ENCODE measurements at regions not wholly inside any gene's neighbourhood (a gene's known extent, or its start where the extent isn't known, plus 50 kb on each side); places are given as distances from the start of the nearest gene placed in this dataset.
"Not testable (repeated sequence)": the region's sequence is repeated elsewhere in the genome, so short reads cannot be mapped to it uniquely, and the experiment has no call there.

- DNase-seq (no peak), ATAC-seq (no peak)
- Mint-ChIP-seq H3K27me3 (ENCODE audit: low read depth) (peaks cover 2% of the 10 kb centered on the region), H3K36me3 (ENCODE audit: insufficient read depth) (no peaks in the 10 kb centered on the region), H3K4me3 (no peak overlapping the region), H3K4me1 (ENCODE audit: low read depth) (no peaks in the 10 kb centered on the region), H3K9me3 (no peaks in the 10 kb centered on the region)
These were observed 303.7 kb upstream of the IGF1R start for GRCh38 chr15:98344591-98344990.

- Mint-ChIP-seq H3K36me3 (ENCODE audit: insufficient read depth) (no peaks in the 10 kb centered on the region), H3K27me3 (ENCODE audit: low read depth) (peaks cover 6% of the 10 kb centered on the region), H3K9me3 (no peaks in the 10 kb centered on the region), H3K4me1 (ENCODE audit: low read depth) (no peaks in the 10 kb centered on the region), H3K4me3 (no peak overlapping the region)
- ATAC-seq = no peak
- no peak for DNase-seq
These were observed 301.3 kb upstream of the IGF1R start for GRCh38 chr15:98347001-98347400.

- H3K27me3 Mint-ChIP-seq (ENCODE audit: low read depth) = peaks cover 6% of the 10 kb centered on the region
- no peaks in the 10 kb centered on the region for H3K4me1 Mint-ChIP-seq (ENCODE audit: low read depth)
- DNase-seq = no peak
- no peak overlapping the region for H3K4me3 Mint-ChIP-seq
- no peak for ATAC-seq
- H3K36me3 Mint-ChIP-seq (ENCODE audit: insufficient read depth) = no peaks in the 10 kb centered on the region
- no peaks in the 10 kb centered on the region for H3K9me3 Mint-ChIP-seq
These were observed 300.5 kb upstream of the IGF1R start for GRCh38 chr15:98347866-98348265.

- DNase-seq = no peak
- no peak overlapping the region for H3K4me3 Mint-ChIP-seq
- H3K36me3 Mint-ChIP-seq (ENCODE audit: insufficient read depth) = no peaks in the 10 kb centered on the region
- no peaks in the 10 kb centered on the region for H3K4me1 Mint-ChIP-seq (ENCODE audit: low read depth)
- H3K9me3 Mint-ChIP-seq = no peaks in the 10 kb centered on the region
- no peak for ATAC-seq
- peaks cover 6% of the 10 kb centered on the region for H3K27me3 Mint-ChIP-seq (ENCODE audit: low read depth)
These were observed 298.1 kb upstream of the IGF1R start for GRCh38 chr15:98350276-98350675.

- not testable (repeated sequence) for ATAC-seq; DNase-seq; H3K27me3 Mint-ChIP-seq (ENCODE audit: low read depth); H3K36me3 Mint-ChIP-seq (ENCODE audit: insufficient read depth); H3K4me3 Mint-ChIP-seq; H3K4me1 Mint-ChIP-seq (ENCODE audit: low read depth); H3K9me3 Mint-ChIP-seq
These were observed 290.1 kb upstream of the IGF1R start for GRCh38 chr15:98358274-98358673.

- ATAC-seq = no peak
- Mint-ChIP-seq H3K9me3 (peaks cover 9% of the 10 kb centered on the region), H3K4me3 (no peak overlapping the region), H3K4me1 (ENCODE audit: low read depth) (no peaks in the 10 kb centered on the region), H3K27me3 (ENCODE audit: low read depth) (peaks cover 5% of the 10 kb centered on the region), H3K36me3 (ENCODE audit: insufficient read depth) (no peaks in the 10 kb centered on the region)
- no peak for DNase-seq
These were observed 289.4 kb upstream of the IGF1R start for GRCh38 chr15:98358971-98359370.

- Mint-ChIP-seq H3K9me3 (no peaks in the 10 kb centered on the region), H3K36me3 (ENCODE audit: insufficient read depth) (no peaks in the 10 kb centered on the region), H3K4me1 (ENCODE audit: low read depth) (no peaks in the 10 kb centered on the region), H3K4me3 (no peak overlapping the region), H3K27me3 (ENCODE audit: low read depth) (peaks cover 1% of the 10 kb centered on the region)
- DNase-seq = no peak
- no peak for ATAC-seq
These were observed 284.9 kb upstream of the IGF1R start for GRCh38 chr15:98363416-98363815.

- H3K4me1 Mint-ChIP-seq (ENCODE audit: low read depth) = no peaks in the 10 kb centered on the region
- ATAC-seq = no peak
- DNase-seq = no peak
- H3K27me3 Mint-ChIP-seq (ENCODE audit: low read depth) = peaks cover 1% of the 10 kb centered on the region
- H3K36me3 Mint-ChIP-seq (ENCODE audit: insufficient read depth) = no peaks in the 10 kb centered on the region
- H3K4me3 Mint-ChIP-seq = no peak overlapping the region
- no peaks in the 10 kb centered on the region for H3K9me3 Mint-ChIP-seq
These were observed 284.4 kb upstream of the IGF1R start for GRCh38 chr15:98363955-98364354.

- no peak for ATAC-seq
- H3K36me3 Mint-ChIP-seq (ENCODE audit: insufficient read depth) = no peaks in the 10 kb centered on the region
- H3K27me3 Mint-ChIP-seq (ENCODE audit: low read depth) = no peaks in the 10 kb centered on the region
- no peak overlapping the region for H3K4me3 Mint-ChIP-seq
- no peaks in the 10 kb centered on the region for H3K9me3 Mint-ChIP-seq
- H3K4me1 Mint-ChIP-seq (ENCODE audit: low read depth) = no peaks in the 10 kb centered on the region
- no peak for DNase-seq
These were observed 279.1 kb upstream of the IGF1R start for GRCh38 chr15:98369081-98369716.

GRCh38 chr15:98375513-98376340, 272.6 kb upstream of the IGF1R start:
- Mint-ChIP-seq H3K9me3 (peaks cover 15% of the 10 kb centered on the region), H3K4me1 (ENCODE audit: low read depth) (no peaks in the 10 kb centered on the region), H3K36me3 (ENCODE audit: insufficient read depth) (no peaks in the 10 kb centered on the region), H3K27me3 (ENCODE audit: low read depth) (peaks cover 3% of the 10 kb centered on the region), H3K4me3 (no peak overlapping the region)
- no peak for DNase-seq
- ATAC-seq = no peak

GRCh38 chr15:98380721-98381120, 267.6 kb upstream of the IGF1R start:
- Mint-ChIP-seq H3K4me1 (ENCODE audit: low read depth) (no peaks in the 10 kb centered on the region), H3K27me3 (ENCODE audit: low read depth) (peaks cover 14% of the 10 kb centered on the region), H3K9me3 (peaks cover 15% of the 10 kb centered on the region), H3K4me3 (no peak overlapping the region), H3K36me3 (ENCODE audit: insufficient read depth) (no peaks in the 10 kb centered on the region)
- no peak for ATAC-seq
- DNase-seq = no peak

GRCh38 chr15:98381446-98381845, 266.9 kb upstream of the IGF1R start:
- DNase-seq (no peak), ATAC-seq (no peak)
- peaks cover 15% of the 10 kb centered on the region for H3K9me3 Mint-ChIP-seq
- H3K36me3 Mint-ChIP-seq (ENCODE audit: insufficient read depth) = no peaks in the 10 kb centered on the region
- no peak overlapping the region for H3K4me3 Mint-ChIP-seq
- H3K27me3 Mint-ChIP-seq (ENCODE audit: low read depth) = peaks cover 11% of the 10 kb centered on the region
- H3K4me1 Mint-ChIP-seq (ENCODE audit: low read depth) = no peaks in the 10 kb centered on the region

- no peak for DNase-seq
- Mint-ChIP-seq H3K9me3 (peaks cover 15% of the 10 kb centered on the region), H3K4me1 (ENCODE audit: low read depth) (no peaks in the 10 kb centered on the region), H3K36me3 (ENCODE audit: insufficient read depth) (no peaks in the 10 kb centered on the region), H3K4me3 (no peak overlapping the region), H3K27me3 (ENCODE audit: low read depth) (peaks cover 11% of the 10 kb centered on the region)
- ATAC-seq = no peak
These were observed 266.2 kb upstream of the IGF1R start for GRCh38 chr15:98382139-98382538.

- no peaks in the 10 kb centered on the region for H3K36me3 Mint-ChIP-seq (ENCODE audit: insufficient read depth)
- peaks cover 11% of the 10 kb centered on the region for H3K27me3 Mint-ChIP-seq (ENCODE audit: low read depth)
- DNase-seq (no peak), ATAC-seq (no peak)
- H3K4me1 Mint-ChIP-seq (ENCODE audit: low read depth) = no peaks in the 10 kb centered on the region
- H3K9me3 Mint-ChIP-seq = peaks cover 13% of the 10 kb centered on the region
- no peak overlapping the region for H3K4me3 Mint-ChIP-seq
These were observed 264.8 kb upstream of the IGF1R start for GRCh38 chr15:98383571-98383970.

- ATAC-seq (no peak), DNase-seq (no peak)
- Mint-ChIP-seq H3K4me3 (no peak overlapping the region), H3K9me3 (peaks cover 6% of the 10 kb centered on the region), H3K36me3 (ENCODE audit: insufficient read depth) (no peaks in the 10 kb centered on the region), H3K4me1 (ENCODE audit: low read depth) (no peaks in the 10 kb centered on the region), H3K27me3 (ENCODE audit: low read depth) (peaks cover 11% of the 10 kb centered on the region)
These were observed 263.9 kb upstream of the IGF1R start for GRCh38 chr15:98384328-98385029.

Measured in activated T-cell treated with anti-CD3 and anti-CD28 coated beads, Interleukin-2, amount 50 U/mL, for 4 hours (primary cell).